ENCODE measurements at regions not wholly inside any gene's neighbourhood (a gene's known extent, or its start where the extent isn't known, plus 50 kb on each side); places are given as distances from the start of the nearest gene placed in this dataset.

DNA sequence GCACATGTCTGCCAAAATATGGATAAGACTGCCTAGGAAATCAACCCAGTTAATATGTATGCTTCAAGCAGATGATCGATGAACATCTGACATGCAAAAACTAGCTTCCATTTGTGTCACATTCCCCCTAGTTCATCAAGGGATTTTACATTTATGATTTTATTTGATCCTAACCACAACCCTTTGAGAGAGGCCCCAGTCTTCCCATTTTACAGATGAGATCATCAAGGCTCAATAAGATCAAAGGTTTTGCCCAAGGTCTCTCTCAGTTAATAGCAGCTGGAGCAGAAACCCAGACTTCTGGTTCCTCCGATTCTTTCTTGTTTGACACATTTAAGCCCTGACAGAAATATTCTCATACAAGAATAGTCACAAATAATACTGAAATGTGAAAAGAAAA lies 107.7 kb upstream of the PPP2R5A start:
- Histone ChIP-seq H3K9me3 (no peaks in the 10 kb centered on the region), H3K27ac (no peak overlapping the region), H3K27me3 (no peaks in the 10 kb centered on the region), H3K4me3 (no peak overlapping the region), H3K4me1 (no peaks in the 10 kb centered on the region), H3K36me3 (no peaks in the 10 kb centered on the region)
- 96 to 97% methylated on average over 2 of the region's 2 CpGs for WGBS, 2 donors
- DNase-seq (ENCODE audit: low spot score in 2 of 2) = no peak
- TF ChIP-seq EP300 (IDR thresholded peaks at IDR 0.05) = no peak
- TF ChIP-seq POLR2A (IDR thresholded peaks at IDR 0.05) = no peak
- TF ChIP-seq, protein P1, sequence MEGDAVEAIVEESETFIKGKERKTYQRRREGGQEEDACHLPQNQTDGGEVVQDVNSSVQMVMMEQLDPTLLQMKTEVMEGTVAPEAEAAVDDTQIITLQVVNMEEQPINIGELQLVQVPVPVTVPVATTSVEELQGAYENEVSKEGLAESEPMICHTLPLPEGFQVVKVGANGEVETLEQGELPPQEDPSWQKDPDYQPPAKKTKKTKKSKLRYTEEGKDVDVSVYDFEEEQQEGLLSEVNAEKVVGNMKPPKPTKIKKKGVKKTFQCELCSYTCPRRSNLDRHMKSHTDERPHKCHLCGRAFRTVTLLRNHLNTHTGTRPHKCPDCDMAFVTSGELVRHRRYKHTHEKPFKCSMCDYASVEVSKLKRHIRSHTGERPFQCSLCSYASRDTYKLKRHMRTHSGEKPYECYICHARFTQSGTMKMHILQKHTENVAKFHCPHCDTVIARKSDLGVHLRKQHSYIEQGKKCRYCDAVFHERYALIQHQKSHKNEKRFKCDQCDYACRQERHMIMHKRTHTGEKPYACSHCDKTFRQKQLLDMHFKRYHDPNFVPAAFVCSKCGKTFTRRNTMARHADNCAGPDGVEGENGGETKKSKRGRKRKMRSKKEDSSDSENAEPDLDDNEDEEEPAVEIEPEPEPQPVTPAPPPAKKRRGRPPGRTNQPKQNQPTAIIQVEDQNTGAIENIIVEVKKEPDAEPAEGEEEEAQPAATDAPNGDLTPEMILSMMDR (IDR thresholded peaks at IDR 0.05) = no peak

DNA sequence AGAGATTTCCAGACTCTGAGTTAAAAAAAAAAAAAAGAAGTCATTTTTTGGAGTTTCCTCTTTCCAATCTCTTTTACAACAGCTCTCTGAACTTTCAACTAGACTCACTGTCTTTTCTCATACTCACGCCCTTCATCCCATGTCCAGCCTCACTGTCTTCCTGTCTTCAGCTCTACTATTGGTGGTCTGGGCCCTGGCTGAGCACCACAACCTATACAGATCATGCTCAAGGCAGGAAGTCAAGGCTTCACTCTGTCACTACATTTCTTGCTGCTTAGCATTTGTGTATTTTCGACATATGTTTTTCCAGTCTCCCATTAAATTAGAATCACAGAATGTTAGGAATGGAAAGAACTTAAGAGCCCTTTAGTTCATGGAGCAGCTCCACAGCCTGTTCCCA lies 106.4 kb upstream of the PPP2R5A start:
- TF ChIP-seq, protein P1 (IDR thresholded peaks at IDR 0.05) = no peak
- TF ChIP-seq EP300 (IDR thresholded peaks at IDR 0.05) (no peak), POLR2A (IDR thresholded peaks at IDR 0.05) (no peak)
- no peak overlapping the region for H3K27ac ChIP-seq
- 54 to 63% methylated on average over 2 of the region's 2 CpGs for WGBS, 2 donors
- no peak for DNase-seq (ENCODE audit: low spot score in 2 of 2)
- no peaks in the 10 kb centered on the region for H3K9me3 ChIP-seq
- no peaks in the 10 kb centered on the region for H3K4me1 ChIP-seq
- no peak overlapping the region for H3K4me3 ChIP-seq
- H3K27me3 ChIP-seq = no peaks in the 10 kb centered on the region
- no peaks in the 10 kb centered on the region for H3K36me3 ChIP-seq

DNA sequence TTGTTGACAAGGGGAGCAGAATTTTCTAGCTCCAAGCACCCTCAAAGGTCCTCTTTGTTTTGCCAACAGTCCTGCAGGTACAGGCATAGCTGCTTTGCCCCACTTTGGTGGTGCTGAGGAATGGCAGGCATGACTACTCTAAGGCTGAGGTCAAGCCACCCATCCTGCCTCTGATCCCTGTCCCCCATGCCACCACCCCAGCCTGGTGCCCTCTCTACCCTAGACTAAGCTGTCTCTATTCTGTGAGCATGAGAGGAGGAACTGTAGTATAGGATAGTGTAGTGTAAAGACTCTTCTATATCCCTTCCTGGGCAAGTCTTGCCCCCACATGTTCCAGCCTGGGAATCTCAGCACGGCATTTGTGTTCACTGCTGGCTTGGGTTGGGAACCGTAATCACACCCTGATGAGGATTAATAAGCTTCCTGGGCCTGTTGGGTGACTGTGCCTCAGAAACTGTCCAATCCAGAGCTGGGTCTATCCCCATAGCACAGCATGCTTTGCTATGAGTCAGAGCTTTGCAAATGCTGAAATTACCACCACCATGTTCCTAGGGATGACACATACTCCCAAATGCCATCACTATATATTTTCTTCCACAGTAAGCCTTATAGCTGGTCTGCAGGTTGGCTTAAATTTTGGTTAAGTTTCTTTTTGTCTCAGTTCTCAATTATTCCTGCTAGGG lies 105.7 kb upstream of the PPP2R5A start:
- Histone ChIP-seq H3K4me1 (no peaks in the 10 kb centered on the region), H3K27me3 (no peaks in the 10 kb centered on the region), H3K4me3 (no peak overlapping the region), H3K36me3 (no peaks in the 10 kb centered on the region), H3K27ac (no peak overlapping the region), H3K9me3 (no peaks in the 10 kb centered on the region)
- WGBS, 2 donors = 83 to 92% methylated on average over 2 of the region's 2 CpGs
- DNase-seq (ENCODE audit: low spot score in 2 of 2) = no peak
- TF ChIP-seq EP300 (IDR thresholded peaks at IDR 0.05) (no peak), POLR2A (IDR thresholded peaks at IDR 0.05) (no peak)
- TF ChIP-seq, protein P1 (IDR thresholded peaks at IDR 0.05) = no peak

DNA sequence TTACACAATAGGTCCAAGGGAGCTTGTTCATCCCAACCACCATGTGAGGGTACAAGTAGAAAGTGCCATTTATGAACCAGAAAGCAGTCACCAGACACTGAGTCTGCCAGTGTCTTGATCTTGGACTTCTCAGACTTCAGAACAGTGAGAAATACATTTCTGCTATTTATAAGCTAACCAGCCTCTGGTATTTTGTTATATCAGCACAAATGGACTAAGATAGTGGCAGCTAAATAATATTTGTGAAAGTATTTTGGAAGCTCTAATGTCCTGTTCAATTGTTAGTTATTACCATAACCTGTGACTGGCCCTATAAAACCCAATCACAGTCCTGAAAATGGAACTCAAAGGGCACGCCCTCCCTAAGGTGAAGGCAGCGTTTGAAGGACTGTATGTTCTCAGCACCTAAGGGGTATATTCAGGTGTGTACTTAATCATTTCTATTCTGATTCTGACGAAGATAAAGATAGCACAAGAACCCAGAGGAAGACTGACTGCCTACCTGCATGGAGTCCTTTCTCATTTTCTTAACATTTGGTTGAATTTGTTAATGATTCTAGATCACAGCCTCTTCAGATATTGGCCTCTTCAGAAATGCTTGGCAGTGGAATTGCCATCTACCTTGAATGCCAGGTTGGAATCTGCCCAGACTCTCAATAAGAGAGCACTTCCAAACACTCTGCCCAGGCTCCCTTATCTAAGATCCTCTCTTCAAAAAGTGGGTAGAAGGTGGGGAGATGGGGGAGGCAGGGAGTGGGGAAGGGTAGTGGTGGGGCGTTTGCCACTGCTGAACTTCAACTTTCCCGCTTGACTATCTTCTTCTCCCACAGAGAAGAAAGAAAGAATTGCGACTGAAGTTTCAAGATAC lies 104.0 kb upstream of the PPP2R5A start:
- TF ChIP-seq, protein P1 (IDR thresholded peaks at IDR 0.05) = no peak
- no peak for TF ChIP-seq EP300 (IDR thresholded peaks at IDR 0.05)
- TF ChIP-seq POLR2A (IDR thresholded peaks at IDR 0.05) = no peak
- 93 to 94% methylated on average over 6 of the region's 6 CpGs for WGBS, 2 donors
- Histone ChIP-seq H3K36me3 (no peaks in the 10 kb centered on the region), H3K9me3 (no peaks in the 10 kb centered on the region), H3K27ac (no peak overlapping the region), H3K4me1 (peaks cover 0 to under 1% (median 0%) of the 10 kb centered on the region in 4 donors), H3K27me3 (no peaks in the 10 kb centered on the region), H3K4me3 (no peak overlapping the region)
- DNase-seq (ENCODE audit: low spot score in 2 of 2) = no peak

DNA sequence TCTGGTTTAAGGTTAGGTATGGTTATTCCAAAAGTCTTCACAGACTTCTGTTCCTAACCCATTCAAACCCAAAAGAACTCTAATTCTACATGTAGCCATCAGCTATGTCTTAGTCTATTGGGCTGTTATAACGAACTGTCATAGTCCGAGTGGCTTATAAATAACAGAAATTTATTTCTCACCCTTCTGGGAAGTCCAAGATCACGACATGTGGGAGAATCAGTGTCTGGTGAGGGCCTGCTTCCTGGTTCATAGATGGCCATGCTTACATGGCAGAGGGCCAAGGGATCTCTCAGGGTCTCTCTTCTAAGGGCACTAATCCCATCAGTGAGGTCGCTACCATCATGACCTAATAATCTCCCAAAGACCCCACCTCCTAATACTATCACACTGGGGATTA lies 103.0 kb upstream of the PPP2R5A start:
- Histone ChIP-seq H3K9me3 (no peaks in the 10 kb centered on the region), H3K4me3 (no peak overlapping the region), H3K27ac (no peak overlapping the region), H3K4me1 (peaks cover 0 to 8% (median 0%) of the 10 kb centered on the region in 4 donors), H3K27me3 (no peaks in the 10 kb centered on the region), H3K36me3 (no peaks in the 10 kb centered on the region)
- 94 to 97% methylated on average over 4 of the region's 4 CpGs for WGBS, 2 donors
- TF ChIP-seq EP300 (IDR thresholded peaks at IDR 0.05) = no peak
- TF ChIP-seq POLR2A (IDR thresholded peaks at IDR 0.05) = no peak
- TF ChIP-seq, protein P1 (IDR thresholded peaks at IDR 0.05) = no peak
- no peak for DNase-seq (ENCODE audit: low spot score in 2 of 2)
